GM12864 (cell line): ENCODE measurements at regions not wholly inside any gene's neighbourhood (a gene's known extent, or its start where the extent isn't known, plus 50 kb on each side); places are given as distances from the start of the nearest gene placed in this dataset.

Source experiments
- DNase-seq: peaks from one replicate; pipeline ENCODE4 v3.0.0-alpha.2; 2011; ENCODE audit warnings: low read depth
- H3K4me3 ChIP-seq: 2 replicates; pipeline ENCODE4 v1.5.1; 2011; ENCODE audit warnings: mild to moderate bottlenecking, low read depth, low read length, control low read depth
- CTCF ChIP-seq: IDR thresholded peaks from 2 replicates; pipeline ENCODE4 v1.5.1; 2011; ENCODE audit warnings: low read depth, mild to moderate bottlenecking, moderate library complexity, low read length, control low read depth, inconsistent platforms; ENCODE audit errors: missing control alignments

- no peak for TF ChIP-seq CTCF
- no peak for DNase-seq
- no peak overlapping the region for H3K4me3 ChIP-seq
Measured at GRCh38 chr10:29687421-29688164, 52.8 kb upstream of the SVIL start.

GRCh38 chr10:29685506-29685905 lies 50.7 kb upstream of the SVIL start:
- H3K4me3 ChIP-seq = no peak overlapping the region

More at GRCh38 chr10:29685506-29685905, 50.7 kb upstream of the SVIL start:
- no peak for TF ChIP-seq CTCF
- no peak for DNase-seq
